GM12878 (cell line): ENCODE measurements at regions not wholly inside any gene's neighbourhood (a gene's known extent, or its start where the extent isn't known, plus 50 kb on each side); places are given as distances from the start of the nearest gene placed in this dataset.

Source experiments
- ASH2L ChIP-seq: fragments of 300-600, 200-600 bp; sonication (generic); IDR thresholded peaks from 2 replicates; pipeline ENCODE4 v1.6.1; 2017; ENCODE audit warnings: low read depth, mild to moderate bottlenecking, borderline replicate concordance
- ETV6 ChIP-seq, 2 experiments: fragments of 450-650 bp in 1 of 2; IDR thresholded peaks in 1 of 2; conservative IDR thresholded peaks in 1 of 2; 2 replicates each; pipeline ENCODE4 v1.6.1; 2014; ENCODE audit warnings: antibody characterized with exemption in 1 of 2, borderline replicate concordance in 1 of 2, low read depth in 1 of 2, mild to moderate bottlenecking in 1 of 2, moderate library complexity in 1 of 2
- IRF4 ChIP-seq: IDR thresholded peaks from 2 replicates; pipeline ENCODE4 v1.6.1; 2011; ENCODE audit warnings: low read depth, low read length
- JUNB ChIP-seq: IDR thresholded peaks from 2 replicates; pipeline ENCODE4 v1.6.1; 2016; ENCODE audit warnings: antibody characterized with exemption, mild to moderate bottlenecking
- NR2C1 ChIP-seq: fragments of 450-650 bp; IDR thresholded peaks from 2 replicates; pipeline ENCODE4 v1.6.1; 2017; ENCODE audit warnings: antibody characterized with exemption, mild to moderate bottlenecking, moderate library complexity
- POLR2AphosphoS5 ChIP-seq: IDR thresholded peaks from 2 replicates; pipeline ENCODE4 v1.6.1; 2011; ENCODE audit warnings: mild to moderate bottlenecking, low read length, inconsistent platforms
- POU2F2 ChIP-seq: IDR thresholded peaks from 3 replicates; pipeline ENCODE4 v1.6.1; 2011; ENCODE audit warnings: low read depth, mild to moderate bottlenecking, low read length, borderline replicate concordance
- RAD51 ChIP-seq: fragments of 450-650 bp; IDR thresholded peaks from 2 replicates; pipeline ENCODE4 v1.6.1; 2016; ENCODE audit warnings: moderate library complexity, mild to moderate bottlenecking, inconsistent platforms
- REST ChIP-seq: IDR thresholded peaks from 2 replicates; pipeline ENCODE4 v1.6.1; 2012; ENCODE audit warnings: mild to moderate bottlenecking, low read depth, low read length
- SIN3A ChIP-seq: IDR thresholded peaks from 2 replicates; pipeline ENCODE4 v1.6.1; 2012; ENCODE audit warnings: low read depth, low read length, improper control_type of control experiment
- SMAD1 ChIP-seq: fragments of 450-650 bp; IDR thresholded peaks from 2 replicates; pipeline ENCODE4 v1.6.1; 2018; ENCODE audit warnings: mild to moderate bottlenecking, low read depth; ENCODE audit not compliant: partially characterized antibody
- SMARCA5 ChIP-seq: fragments of 450-650 bp; IDR thresholded peaks from 2 replicates; pipeline ENCODE4 v1.6.1; 2017; ENCODE audit warnings: mild to moderate bottlenecking
- SRF ChIP-seq, 2 experiments: IDR thresholded peaks; 2 replicates each; pipeline ENCODE4 v1.6.1; 2011; ENCODE audit warnings: low read depth in 2 of 2, low read length in 2 of 2, mild to moderate bottlenecking in 1 of 2, moderate library complexity in 1 of 2
- TCF3 ChIP-seq: IDR thresholded peaks from 2 replicates; pipeline ENCODE4 v1.6.1; 2012; ENCODE audit warnings: low read depth, mild to moderate bottlenecking, low read length, borderline replicate concordance; ENCODE audit not compliant: insufficient read depth
- YBX1 ChIP-seq: fragments of 450-650 bp; IDR thresholded peaks from 2 replicates; pipeline ENCODE4 v1.6.1; 2016; ENCODE audit warnings: antibody characterized with exemption
- TF ChIP-seq, protein P1 (sequence below): fragments of 450-650 bp; formaldehyde crosslinking; IDR thresholded peaks from 2 replicates; pipeline ENCODE4 v1.5.0; 2022; ENCODE audit warnings: mild to moderate bottlenecking, missing genetic modification characterization
- TF ChIP-seq, protein P2 (sequence below): fragments of 450-650 bp; IDR thresholded peaks from 2 replicates; pipeline ENCODE4 v1.6.1; 2017; ENCODE audit warnings: antibody characterized with exemption, mild to moderate bottlenecking, moderate library complexity
- TF ChIP-seq, protein P3 (sequence below): fragments of 450-650 bp; conservative IDR thresholded peaks from 2 replicates; pipeline ENCODE4 v1.6.1; 2017; ENCODE audit warnings: mild to moderate bottlenecking, moderate library complexity

DNA sequence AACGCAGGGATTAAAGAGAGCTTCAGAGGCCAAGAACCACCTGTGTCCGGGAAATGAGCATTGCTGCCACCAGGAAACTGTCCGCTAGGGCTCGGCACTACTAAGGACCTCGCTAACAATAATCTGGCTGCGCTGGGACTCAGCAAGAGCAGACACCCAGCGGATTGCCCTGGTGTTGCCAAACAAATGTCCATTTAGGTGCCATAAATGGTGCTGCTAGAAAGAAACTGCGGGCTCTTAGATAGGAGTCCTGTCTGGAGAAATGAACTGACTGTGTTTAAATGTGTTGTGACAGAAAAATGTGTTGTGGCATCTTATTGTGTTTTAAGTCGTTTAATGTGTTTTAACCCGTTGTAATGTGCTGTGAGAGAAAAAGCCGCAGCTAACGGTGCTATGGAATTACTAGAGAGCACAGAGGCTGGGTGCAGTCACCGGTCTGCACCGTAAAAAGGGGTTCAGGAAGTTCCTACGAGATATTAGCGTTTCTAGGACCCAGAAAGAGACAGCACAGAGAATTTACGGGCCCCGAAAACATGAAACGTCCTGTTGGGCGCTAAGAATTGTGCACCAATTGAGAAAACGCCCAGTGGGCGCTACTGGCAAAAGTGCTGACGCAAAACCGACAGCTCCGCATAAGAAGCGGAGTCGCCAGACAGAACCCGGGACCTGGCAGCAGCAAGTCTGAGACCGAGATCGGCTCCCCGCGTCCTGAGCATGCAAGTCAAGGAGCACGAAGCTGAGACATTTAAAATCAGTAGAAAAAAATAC, 90.6 kb downstream of the ANXA2R start (continued):
- TF ChIP-seq TCF3 (no peak), ETV6 (conservative IDR thresholded peaks at IDR 0.05 in 1 of 2, IDR thresholded peaks at IDR 0.05 in 1 of 2; ENCODE audit: borderline replicate concordance in 1 of 2, low read depth in 1 of 2) (peak in 1 of 2 experiments; percentile 93; a peak in 2 of 4 replicates), IRF4 (no peak), SRF (IDR thresholded peaks at IDR 0.05; ENCODE audit: low read depth in 2 of 2, low read length in 2 of 2) (peak in 1 of 2 experiments; percentile 22; a peak in 1 of 4 replicates), JUNB (no peak; the same call in 1 of the 2 replicates), YBX1 (no peak), SIN3A (no peak), REST (no peak), SMAD1 (no peak), POU2F2 (0 out of 3 replicates have a peak, but pooled peaks have one; percentile 19), SMARCA5 (no peak), POLR2AphosphoS5 (no peak), NR2C1 (no peak), ASH2L (no peak), RAD51 (no peak)
- TF ChIP-seq, protein P1, sequence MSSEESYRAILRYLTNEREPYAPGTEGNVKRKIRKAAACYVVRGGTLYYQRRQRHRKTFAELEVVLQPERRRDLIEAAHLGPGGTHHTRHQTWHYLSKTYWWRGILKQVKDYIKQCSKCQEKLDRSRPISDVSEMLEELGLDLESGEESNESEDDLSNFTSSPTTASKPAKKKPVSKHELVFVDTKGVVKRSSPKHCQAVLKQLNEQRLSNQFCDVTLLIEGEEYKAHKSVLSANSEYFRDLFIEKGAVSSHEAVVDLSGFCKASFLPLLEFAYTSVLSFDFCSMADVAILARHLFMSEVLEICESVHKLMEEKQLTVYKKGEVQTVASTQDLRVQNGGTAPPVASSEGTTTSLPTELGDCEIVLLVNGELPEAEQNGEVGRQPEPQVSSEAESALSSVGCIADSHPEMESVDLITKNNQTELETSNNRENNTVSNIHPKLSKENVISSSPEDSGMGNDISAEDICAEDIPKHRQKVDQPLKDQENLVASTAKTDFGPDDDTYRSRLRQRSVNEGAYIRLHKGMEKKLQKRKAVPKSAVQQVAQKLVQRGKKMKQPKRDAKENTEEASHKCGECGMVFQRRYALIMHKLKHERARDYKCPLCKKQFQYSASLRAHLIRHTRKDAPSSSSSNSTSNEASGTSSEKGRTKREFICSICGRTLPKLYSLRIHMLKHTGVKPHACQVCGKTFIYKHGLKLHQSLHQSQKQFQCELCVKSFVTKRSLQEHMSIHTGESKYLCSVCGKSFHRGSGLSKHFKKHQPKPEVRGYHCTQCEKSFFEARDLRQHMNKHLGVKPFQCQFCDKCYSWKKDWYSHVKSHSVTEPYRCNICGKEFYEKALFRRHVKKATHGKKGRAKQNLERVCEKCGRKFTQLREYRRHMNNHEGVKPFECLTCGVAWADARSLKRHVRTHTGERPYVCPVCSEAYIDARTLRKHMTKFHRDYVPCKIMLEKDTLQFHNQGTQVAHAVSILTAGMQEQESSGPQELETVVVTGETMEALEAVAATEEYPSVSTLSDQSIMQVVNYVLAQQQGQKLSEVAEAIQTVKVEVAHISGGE (CRISPR knock-in tag): no peak
- TF ChIP-seq, protein P2, sequence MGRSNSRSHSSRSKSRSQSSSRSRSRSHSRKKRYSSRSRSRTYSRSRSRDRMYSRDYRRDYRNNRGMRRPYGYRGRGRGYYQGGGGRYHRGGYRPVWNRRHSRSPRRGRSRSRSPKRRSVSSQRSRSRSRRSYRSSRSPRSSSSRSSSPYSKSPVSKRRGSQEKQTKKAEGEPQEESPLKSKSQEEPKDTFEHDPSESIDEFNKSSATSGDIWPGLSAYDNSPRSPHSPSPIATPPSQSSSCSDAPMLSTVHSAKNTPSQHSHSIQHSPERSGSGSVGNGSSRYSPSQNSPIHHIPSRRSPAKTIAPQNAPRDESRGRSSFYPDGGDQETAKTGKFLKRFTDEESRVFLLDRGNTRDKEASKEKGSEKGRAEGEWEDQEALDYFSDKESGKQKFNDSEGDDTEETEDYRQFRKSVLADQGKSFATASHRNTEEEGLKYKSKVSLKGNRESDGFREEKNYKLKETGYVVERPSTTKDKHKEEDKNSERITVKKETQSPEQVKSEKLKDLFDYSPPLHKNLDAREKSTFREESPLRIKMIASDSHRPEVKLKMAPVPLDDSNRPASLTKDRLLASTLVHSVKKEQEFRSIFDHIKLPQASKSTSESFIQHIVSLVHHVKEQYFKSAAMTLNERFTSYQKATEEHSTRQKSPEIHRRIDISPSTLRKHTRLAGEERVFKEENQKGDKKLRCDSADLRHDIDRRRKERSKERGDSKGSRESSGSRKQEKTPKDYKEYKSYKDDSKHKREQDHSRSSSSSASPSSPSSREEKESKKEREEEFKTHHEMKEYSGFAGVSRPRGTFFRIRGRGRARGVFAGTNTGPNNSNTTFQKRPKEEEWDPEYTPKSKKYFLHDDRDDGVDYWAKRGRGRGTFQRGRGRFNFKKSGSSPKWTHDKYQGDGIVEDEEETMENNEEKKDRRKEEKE: no peak
- TF ChIP-seq, protein P3, sequence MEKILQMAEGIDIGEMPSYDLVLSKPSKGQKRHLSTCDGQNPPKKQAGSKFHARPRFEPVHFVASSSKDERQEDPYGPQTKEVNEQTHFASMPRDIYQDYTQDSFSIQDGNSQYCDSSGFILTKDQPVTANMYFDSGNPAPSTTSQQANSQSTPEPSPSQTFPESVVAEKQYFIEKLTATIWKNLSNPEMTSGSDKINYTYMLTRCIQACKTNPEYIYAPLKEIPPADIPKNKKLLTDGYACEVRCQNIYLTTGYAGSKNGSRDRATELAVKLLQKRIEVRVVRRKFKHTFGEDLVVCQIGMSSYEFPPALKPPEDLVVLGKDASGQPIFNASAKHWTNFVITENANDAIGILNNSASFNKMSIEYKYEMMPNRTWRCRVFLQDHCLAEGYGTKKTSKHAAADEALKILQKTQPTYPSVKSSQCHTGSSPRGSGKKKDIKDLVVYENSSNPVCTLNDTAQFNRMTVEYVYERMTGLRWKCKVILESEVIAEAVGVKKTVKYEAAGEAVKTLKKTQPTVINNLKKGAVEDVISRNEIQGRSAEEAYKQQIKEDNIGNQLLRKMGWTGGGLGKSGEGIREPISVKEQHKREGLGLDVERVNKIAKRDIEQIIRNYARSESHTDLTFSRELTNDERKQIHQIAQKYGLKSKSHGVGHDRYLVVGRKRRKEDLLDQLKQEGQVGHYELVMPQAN: 0 out of 2 replicates have a peak, but pooled peaks have one; percentile 26
